Middle frontal gyrus (tissue), 1 donor: ENCODE measurements at regions not wholly inside any gene's neighbourhood (a gene's known extent, or its start where the extent isn't known, plus 50 kb on each side); places are given as distances from the start of the nearest gene placed in this dataset.
"Not testable (repeated sequence)": the region's sequence is repeated elsewhere in the genome, so short reads cannot be mapped to it uniquely, and the experiment has no call there.

Source experiments
- DNase-seq: peaks from one replicate; pipeline ENCODE4 v3.0.0-alpha.2; 2015; ENCODE audit warnings: low spot score; ENCODE audit errors: extremely low spot score

DNA sequence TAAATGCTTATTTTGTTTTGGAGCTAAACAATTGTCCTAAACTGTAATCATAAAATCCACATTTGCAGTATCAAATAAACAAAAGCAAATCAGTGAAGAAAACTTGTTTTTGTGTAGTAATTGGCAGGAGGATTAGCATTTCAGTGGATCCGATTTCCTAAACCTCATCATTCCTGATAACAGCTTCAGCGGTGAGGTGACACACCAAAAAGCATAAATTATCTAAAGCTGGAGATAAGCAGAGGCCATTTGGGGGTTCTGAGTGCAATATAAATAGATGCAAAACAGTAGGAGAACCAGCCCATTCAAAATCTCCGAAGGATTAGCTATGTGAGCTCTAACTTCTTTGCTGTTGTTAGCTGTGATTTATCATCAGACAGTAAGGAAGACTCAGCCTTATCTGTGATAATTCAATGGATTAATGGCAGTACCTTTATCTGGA is 235.8 kb downstream of the EPHA7 start:
- no peak for DNase-seq

DNA sequence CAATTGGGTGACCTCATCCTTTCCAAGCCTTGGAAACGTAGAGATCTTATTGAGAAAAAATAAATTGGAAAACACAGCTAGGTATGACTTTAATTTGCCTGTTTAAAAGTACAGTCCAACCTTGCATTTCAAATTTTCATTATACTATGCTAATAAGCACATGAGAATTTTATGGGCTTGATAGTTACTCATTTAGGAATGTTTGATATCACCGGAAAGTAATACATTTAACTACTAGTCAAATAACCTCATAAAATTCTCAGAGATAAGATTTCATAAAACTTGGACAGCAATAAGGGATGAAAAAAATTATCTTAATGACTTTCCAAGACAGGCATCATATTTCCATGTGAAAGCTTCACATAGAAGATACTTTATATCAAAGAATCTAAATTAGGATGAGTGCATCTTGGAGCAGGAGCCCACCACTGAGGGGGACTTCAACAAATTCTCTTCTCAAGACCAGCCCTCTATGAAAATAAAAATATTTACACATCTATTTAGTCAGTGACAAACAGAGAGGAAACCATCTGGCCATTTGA is 236.3 kb downstream of the EPHA7 start:
- no peak for DNase-seq

DNA sequence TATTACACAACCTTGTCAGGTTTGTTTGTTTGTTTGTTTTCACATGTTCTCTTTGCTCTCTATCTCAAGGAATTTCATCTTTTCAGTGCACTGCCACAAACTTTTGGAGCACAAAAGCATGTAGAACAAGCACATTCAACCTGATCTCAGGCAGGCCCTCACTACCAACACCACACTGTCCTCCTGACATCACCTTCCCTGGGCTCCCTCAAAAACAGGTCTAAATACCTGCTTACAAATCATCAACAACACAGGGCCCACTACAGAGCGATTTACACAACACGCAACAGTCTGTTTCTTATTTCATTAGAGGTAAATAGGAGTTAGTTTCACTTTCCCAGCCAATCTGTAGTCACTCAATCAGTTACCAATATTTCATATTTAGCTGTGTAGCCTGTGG is 241.4 kb downstream of the EPHA7 start:
- DNase-seq, result no peak

DNA sequence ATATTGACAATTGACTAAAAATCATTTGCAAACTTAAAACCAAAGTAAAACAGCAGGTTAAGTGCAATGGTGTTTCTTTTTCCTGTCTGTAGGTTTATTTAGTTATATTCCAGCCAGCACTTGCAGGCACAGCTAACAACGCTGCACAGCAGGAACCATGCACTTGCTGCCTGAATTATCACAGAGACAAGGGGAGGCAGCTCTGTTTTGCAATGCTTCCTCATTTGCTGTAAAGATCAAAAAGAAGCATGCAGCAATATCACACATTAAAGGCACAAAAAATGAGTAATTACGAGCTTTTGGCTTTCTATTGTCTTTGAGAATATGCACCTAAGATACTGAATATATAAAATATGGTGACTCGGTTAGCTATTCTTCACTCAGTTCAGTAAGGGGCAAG is 241.9 kb downstream of the EPHA7 start:
- DNase-seq, result no peak

DNA sequence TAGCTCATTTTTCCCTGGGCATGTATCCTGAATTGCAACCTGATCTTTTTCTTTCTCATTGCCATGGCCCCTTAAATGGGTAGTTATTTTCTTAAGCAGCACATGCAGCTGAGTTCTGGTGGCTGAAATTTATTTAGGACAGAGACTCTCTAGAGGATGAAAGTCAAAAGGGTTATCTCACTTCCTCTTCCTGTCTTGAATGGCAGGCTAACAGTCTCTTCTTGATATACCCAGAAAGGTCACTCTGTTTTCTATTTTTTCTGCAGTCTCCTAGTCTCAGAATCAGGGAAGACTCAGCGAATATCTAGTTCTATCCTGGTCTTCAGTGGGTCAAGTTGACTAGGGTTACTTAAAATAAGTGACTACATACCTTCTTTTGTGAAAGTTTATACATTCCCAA is 243.3 kb downstream of the EPHA7 start:
- DNase-seq, result no peak

- not testable (repeated sequence) for DNase-seq
Measured at GRCh38 chr6:93173573-93173972, 245.8 kb downstream of the EPHA7 start.

GRCh38 chr6:93165850-93166430 is 253.4 kb downstream of the EPHA7 start:
- DNase-seq, result no peak

- DNase-seq, result no peak
Measured at GRCh38 chr6:93164781-93165180, 254.6 kb downstream of the EPHA7 start.

DNA sequence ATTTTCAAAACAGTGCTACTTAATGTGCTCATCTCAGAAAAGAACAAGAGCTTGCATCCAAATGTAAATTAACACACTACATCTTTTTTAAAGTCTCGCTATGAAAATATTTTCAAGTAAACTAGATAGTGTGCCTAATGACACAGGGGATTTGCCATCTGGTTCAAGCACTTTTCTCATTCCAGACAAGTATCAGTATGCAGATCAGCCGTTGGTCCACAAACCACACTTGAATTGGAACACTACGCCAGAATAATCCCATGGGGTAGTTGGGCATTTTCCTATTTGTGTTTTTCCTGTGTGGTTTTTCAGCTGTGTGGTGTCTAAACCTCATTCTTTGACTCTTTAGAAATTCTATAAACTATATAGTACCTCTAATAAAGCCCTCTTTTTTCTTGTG is 256.2 kb downstream of the EPHA7 start:
- no peak for DNase-seq

- no peak for DNase-seq
Measured at GRCh38 chr6:93139408-93140081, 279.8 kb downstream of the EPHA7 start.

DNA sequence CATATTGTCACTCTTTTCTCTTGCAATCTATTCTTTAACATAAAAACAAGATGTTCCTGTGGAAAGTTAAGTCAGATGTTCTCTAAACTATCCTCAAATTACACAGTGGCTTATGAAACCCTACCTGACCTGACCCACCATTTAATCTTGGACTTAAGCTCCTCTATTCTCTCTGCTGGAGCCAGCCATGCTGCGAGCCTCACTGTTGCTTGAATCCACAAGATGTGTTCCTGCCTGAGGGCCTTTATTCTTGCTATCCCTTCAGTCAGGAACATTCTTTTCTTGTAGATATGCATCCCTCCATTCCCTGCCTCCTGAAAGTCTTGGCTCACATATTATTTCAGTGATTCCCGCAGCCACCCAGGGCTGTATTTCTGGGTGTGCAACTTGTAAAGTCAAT is 283.2 kb downstream of the EPHA7 start:
- no peak for DNase-seq

- no peak for DNase-seq
Measured at GRCh38 chr6:93124006-93124632, 295.2 kb downstream of the EPHA7 start.

DNA sequence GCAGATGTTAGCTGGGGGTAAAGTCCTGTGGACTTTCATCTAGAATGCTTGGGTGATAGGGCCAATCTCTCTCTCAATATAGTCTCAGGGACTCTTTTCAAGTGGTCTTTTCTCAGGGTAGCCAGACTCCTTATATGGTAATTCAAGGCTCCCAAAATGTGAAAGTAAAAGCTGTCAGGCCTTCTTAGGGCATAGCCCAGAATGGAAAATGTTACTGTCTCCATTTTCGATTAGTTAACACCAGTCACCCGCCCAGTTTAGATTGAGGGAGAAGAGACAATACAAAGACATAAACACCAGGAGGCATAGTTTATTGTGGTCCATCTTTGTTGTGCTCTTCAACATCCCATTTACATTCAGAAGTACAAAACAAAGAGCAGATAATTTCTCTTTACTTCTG is 295.8 kb downstream of the EPHA7 start:
- no peak for DNase-seq

DNA sequence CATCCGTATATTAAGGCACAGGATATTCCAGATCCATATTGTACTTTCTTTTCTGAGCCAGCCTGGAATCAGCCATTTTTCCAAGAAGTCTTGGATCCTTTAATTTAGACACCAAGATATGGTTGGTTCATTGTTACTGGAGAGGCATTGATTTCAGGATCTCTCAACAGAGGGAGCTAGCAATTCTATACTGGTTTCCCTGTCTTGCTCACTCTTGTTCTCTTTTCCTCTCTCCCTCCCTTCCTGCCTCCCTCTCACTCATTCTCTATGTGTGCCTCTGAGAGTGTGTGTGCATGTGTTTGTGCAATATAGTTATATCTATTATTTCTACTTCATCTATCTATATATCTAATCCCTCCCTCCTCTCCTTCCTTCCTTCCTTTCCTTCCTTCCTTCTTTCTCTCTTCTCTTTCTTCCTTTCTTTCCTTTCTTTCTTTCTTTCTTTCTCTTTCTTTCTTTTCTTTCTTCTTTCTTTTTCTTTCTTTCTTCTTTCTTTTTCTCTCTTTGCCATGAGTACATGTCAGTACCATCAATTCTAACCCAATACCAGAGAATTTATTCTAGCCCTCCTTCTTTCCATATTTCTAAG is 299.1 kb downstream of the EPHA7 start:
- DNase-seq, result no peak

- DNase-seq, result no peak
Measured at GRCh38 chr6:93105907-93106306, 313.5 kb downstream of the EPHA7 start.

DNA sequence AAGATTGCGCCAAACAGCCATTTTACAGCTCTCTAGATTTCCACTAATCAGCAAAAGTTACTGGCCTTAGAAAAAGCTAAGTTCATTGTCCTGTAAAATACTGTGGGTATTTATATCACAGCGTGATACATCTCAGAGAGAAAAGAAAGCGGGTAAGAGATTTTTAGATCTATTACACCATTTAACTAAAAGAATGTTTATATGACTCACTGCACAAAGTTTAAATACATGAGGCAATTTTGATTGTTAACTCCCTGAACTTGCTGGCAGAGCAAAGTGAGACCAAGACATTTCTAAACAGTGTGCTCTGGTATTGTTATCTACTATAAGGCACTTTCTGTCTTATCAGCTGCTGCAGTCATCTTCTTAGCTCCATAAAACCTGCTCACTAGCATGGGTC is 314.3 kb downstream of the EPHA7 start:
- DNase-seq, result no peak

GRCh38 chr6:93104195-93104817 is 315.1 kb downstream of the EPHA7 start:
- DNase-seq, result no peak

GRCh38 chr6:93088621-93089501 is 330.5 kb downstream of the EPHA7 start:
- no peak for DNase-seq

DNA sequence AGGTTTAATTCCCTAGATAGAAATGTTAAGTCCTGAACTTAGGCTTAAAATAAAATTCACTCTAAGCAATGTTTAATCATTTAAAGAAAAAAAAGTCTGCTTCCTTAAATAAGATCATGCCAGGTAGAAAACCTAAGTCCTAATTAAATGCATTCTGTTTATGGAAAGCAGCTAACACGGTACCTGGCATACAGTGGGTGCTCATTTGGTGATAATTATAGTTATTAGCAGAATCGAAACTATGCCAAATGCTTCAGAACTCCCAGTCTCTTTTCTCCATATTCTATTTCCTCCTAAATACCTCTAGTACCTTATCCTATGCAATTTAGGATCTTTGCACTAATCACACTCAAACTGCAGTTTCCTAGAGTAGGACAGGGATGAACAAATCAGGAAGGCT is 331.8 kb downstream of the EPHA7 start:
- no peak for DNase-seq

- DNase-seq, result no peak
Measured at GRCh38 chr6:93086351-93086750, 333.0 kb downstream of the EPHA7 start.
